ENCODE measurements at regions not wholly inside any gene's neighbourhood (a gene's known extent, or its start where the extent isn't known, plus 50 kb on each side); places are given as distances from the start of the nearest gene placed in this dataset.
"Not testable (repeated sequence)": the region's sequence is repeated elsewhere in the genome, so short reads cannot be mapped to it uniquely, and the experiment has no call there.

DNA sequence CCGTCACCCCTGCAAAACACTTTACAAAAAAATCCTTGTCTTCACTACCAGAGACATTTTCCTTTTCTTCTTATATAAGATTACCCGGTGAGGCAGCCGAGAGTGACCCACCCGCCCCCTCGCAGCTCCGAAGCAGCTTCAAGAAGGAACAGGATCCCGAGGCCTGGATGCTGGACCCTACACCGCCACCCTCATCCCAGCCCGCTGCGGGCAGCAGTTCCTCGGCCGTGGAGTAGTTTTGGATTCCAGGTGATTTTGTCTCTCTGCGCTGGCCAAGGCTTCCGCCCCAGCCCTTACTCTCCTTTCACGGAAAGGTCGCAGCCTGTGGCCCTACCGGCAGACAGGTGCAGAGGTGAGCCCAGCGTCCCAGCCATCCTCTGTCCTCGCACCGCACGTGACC is 169.1 kb downstream of the CCT8L2 start:
- not testable (repeated sequence) for TF ChIP-seq CTCF (IDR thresholded peaks at IDR 0.05; ENCODE audit: low read depth, low read length, missing input control); TAF1 (conservative IDR thresholded peaks at IDR 0.05); RAD21 (IDR thresholded peaks at IDR 0.05); RXRA (IDR thresholded peaks at IDR 0.05); YY1 (IDR thresholded peaks at IDR 0.05); SP1 (IDR thresholded peaks at IDR 0.05); EGR1 (IDR thresholded peaks at IDR 0.05; ENCODE audit: low read depth in 2 of 2); ATF3 (IDR thresholded peaks at IDR 0.05); JUND (IDR thresholded peaks at IDR 0.05); MAX (IDR thresholded peaks at IDR 0.05); REST (IDR thresholded peaks at IDR 0.05); NR2F2 (IDR thresholded peaks at IDR 0.05); FOXA1 (IDR thresholded peaks at IDR 0.05)
- TF ChIP-seq, protein P1, sequence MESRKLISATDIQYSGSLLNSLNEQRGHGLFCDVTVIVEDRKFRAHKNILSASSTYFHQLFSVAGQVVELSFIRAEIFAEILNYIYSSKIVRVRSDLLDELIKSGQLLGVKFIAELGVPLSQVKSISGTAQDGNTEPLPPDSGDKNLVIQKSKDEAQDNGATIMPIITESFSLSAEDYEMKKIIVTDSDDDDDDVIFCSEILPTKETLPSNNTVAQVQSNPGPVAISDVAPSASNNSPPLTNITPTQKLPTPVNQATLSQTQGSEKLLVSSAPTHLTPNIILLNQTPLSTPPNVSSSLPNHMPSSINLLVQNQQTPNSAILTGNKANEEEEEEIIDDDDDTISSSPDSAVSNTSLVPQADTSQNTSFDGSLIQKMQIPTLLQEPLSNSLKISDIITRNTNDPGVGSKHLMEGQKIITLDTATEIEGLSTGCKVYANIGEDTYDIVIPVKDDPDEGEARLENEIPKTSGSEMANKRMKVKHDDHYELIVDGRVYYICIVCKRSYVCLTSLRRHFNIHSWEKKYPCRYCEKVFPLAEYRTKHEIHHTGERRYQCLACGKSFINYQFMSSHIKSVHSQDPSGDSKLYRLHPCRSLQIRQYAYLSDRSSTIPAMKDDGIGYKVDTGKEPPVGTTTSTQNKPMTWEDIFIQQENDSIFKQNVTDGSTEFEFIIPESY (IDR thresholded peaks at IDR 0.05): not testable (repeated sequence)

All from liver (tissue), 3 donors.